HS-27A (cell line): ENCODE measurements at regions not wholly inside any gene's neighbourhood (a gene's known extent, or its start where the extent isn't known, plus 50 kb on each side); places are given as distances from the start of the nearest gene placed in this dataset.
"Not testable (repeated sequence)": the region's sequence is repeated elsewhere in the genome, so short reads cannot be mapped to it uniquely, and the experiment has no call there.

ENCODE experiments used
- DNase-seq: peaks from one replicate; pipeline ENCODE4 v3.0.0-alpha.2; 2012; ENCODE audit warnings: low read depth, missing footprints

- DNase-seq: no peak
Measured at GRCh38 chr4:159551281-159551680, 448.4 kb downstream of the RAPGEF2 start.

GRCh38 chr4:159552979-159553768 is 450.3 kb downstream of the RAPGEF2 start:
- no peak for DNase-seq

GRCh38 chr4:159555873-159556272 is 453.0 kb downstream of the RAPGEF2 start:
- no peak for DNase-seq

- no peak for DNase-seq
Measured at GRCh38 chr4:159562366-159562765, 459.5 kb downstream of the RAPGEF2 start.

- DNase-seq: no peak
Measured at GRCh38 chr4:159563257-159563656, 460.4 kb downstream of the RAPGEF2 start.

GRCh38 chr4:159564615-159565014 is 461.7 kb downstream of the RAPGEF2 start:
- DNase-seq: no peak

GRCh38 chr4:159566786-159567185 is 463.9 kb downstream of the RAPGEF2 start:
- no peak for DNase-seq

- no peak for DNase-seq
Measured at GRCh38 chr4:159577241-159577640, 474.4 kb downstream of the RAPGEF2 start.

GRCh38 chr4:159582685-159583084 is 479.8 kb downstream of the RAPGEF2 start:
- no peak for DNase-seq

GRCh38 chr4:159592898-159593556 is 490.1 kb downstream of the RAPGEF2 start:
- DNase-seq: no peak

GRCh38 chr4:159593681-159594080 is 490.8 kb downstream of the RAPGEF2 start:
- DNase-seq: no peak

GRCh38 chr4:159594576-159594975 is 491.7 kb downstream of the RAPGEF2 start:
- no peak for DNase-seq

GRCh38 chr4:159595101-159595500 is 492.2 kb downstream of the RAPGEF2 start:
- not testable (repeated sequence) for DNase-seq

- no peak for DNase-seq
Measured at GRCh38 chr4:159598602-159599001, 495.7 kb downstream of the RAPGEF2 start.

- no peak for DNase-seq
Measured at GRCh38 chr4:159600061-159600460, 497.2 kb downstream of the RAPGEF2 start.

- DNase-seq: no peak
Measured at GRCh38 chr4:159604781-159605180, 501.9 kb downstream of the RAPGEF2 start.

GRCh38 chr4:159606835-159607234 is 504.0 kb downstream of the RAPGEF2 start:
- no peak for DNase-seq

GRCh38 chr4:159607809-159608208 is 504.9 kb downstream of the RAPGEF2 start:
- DNase-seq: no peak

GRCh38 chr4:159608436-159608835 is 505.6 kb downstream of the RAPGEF2 start:
- DNase-seq: no peak

- no peak for DNase-seq
Measured at GRCh38 chr4:159632031-159632430, 529.2 kb downstream of the RAPGEF2 start.

GRCh38 chr4:159639671-159640323 is 536.9 kb downstream of the RAPGEF2 start:
- DNase-seq: no peak

GRCh38 chr4:159649237-159649636 is 546.4 kb downstream of the RAPGEF2 start:
- no peak for DNase-seq

GRCh38 chr4:159652871-159653270 is 550.0 kb downstream of the RAPGEF2 start:
- DNase-seq: no peak
